ENCODE measurements at regions not wholly inside any gene's neighbourhood (a gene's known extent, or its start where the extent isn't known, plus 50 kb on each side); places are given as distances from the start of the nearest gene placed in this dataset.

DNA sequence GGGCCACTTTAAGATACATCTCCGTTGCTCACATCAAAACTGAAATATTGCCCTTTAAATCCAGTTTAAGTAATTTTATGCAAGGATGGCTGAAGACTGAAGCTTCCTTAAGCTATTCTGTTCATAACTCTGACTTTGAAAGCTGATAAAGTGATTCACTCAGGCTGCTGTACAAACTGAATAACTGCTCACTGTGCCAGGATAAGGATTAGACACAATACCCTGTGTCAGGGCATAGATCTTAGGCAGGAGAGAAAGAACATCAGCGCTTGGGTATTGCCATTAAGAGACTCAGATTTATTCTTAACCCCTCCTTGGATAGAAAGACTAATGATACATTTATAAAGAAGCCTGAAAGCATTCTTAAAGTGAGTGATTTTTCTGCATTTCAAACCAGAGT lies 614.5 kb upstream of the ZWINT start:
- no peak for TF ChIP-seq LCORL (IDR thresholded peaks at IDR 0.05)
- TF ChIP-seq LCORL (CRISPR knock-in tag; IDR thresholded peaks at IDR 0.05), result no peak
- no peak for TF ChIP-seq ZNF672 (CRISPR knock-in tag; IDR thresholded peaks at IDR 0.05)
- no peak for TF ChIP-seq ZNF205 (CRISPR knock-in tag; IDR thresholded peaks at IDR 0.05)
- TF ChIP-seq ZNF354B (CRISPR knock-in tag; IDR thresholded peaks at IDR 0.05), result no peak
- TF ChIP-seq ELF4 (CRISPR knock-in tag; IDR thresholded peaks at IDR 0.05; ENCODE audit: borderline replicate concordance), result no peak
- no peak for TF ChIP-seq TRIM24 (CRISPR knock-in tag; IDR thresholded peaks at IDR 0.05)
- TF ChIP-seq PLSCR1 (CRISPR knock-in tag; IDR thresholded peaks at IDR 0.05; ENCODE audit: borderline replicate concordance), result no peak
- TF ChIP-seq, protein P1, sequence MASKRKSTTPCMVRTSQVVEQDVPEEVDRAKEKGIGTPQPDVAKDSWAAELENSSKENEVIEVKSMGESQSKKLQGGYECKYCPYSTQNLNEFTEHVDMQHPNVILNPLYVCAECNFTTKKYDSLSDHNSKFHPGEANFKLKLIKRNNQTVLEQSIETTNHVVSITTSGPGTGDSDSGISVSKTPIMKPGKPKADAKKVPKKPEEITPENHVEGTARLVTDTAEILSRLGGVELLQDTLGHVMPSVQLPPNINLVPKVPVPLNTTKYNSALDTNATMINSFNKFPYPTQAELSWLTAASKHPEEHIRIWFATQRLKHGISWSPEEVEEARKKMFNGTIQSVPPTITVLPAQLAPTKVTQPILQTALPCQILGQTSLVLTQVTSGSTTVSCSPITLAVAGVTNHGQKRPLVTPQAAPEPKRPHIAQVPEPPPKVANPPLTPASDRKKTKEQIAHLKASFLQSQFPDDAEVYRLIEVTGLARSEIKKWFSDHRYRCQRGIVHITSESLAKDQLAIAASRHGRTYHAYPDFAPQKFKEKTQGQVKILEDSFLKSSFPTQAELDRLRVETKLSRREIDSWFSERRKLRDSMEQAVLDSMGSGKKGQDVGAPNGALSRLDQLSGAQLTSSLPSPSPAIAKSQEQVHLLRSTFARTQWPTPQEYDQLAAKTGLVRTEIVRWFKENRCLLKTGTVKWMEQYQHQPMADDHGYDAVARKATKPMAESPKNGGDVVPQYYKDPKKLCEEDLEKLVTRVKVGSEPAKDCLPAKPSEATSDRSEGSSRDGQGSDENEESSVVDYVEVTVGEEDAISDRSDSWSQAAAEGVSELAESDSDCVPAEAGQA (IDR thresholded peaks at IDR 0.05; ENCODE audit: low read depth), result no peak
- TF ChIP-seq, protein P1 (CRISPR knock-in tag; IDR thresholded peaks at IDR 0.05; ENCODE audit: borderline replicate concordance), result no peak
- TF ChIP-seq RXRA (CRISPR knock-in tag; IDR thresholded peaks at IDR 0.05), result no peak
- no peak for TF ChIP-seq ZNF180 (CRISPR knock-in tag; IDR thresholded peaks at IDR 0.05; ENCODE audit: borderline replicate concordance, low read depth)
- no peak for TF ChIP-seq E2F2 (CRISPR knock-in tag; IDR thresholded peaks at IDR 0.05; ENCODE audit: borderline replicate concordance)
- TF ChIP-seq, protein P2, sequence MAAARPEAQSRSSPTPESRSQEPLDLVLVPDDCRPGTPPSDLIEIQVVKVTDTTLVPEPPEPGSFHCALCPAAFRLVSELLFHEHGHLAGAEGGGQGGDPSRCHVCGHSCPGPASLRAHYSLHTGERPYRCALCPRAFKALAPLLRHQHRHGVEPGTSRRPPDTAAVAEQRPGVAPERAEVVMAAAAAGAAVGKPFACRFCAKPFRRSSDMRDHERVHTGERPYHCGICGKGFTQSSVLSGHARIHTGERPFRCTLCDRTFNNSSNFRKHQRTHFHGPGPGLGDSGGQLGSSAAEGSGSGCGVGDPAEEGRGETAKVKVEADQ (CRISPR knock-in tag; IDR thresholded peaks at IDR 0.05; ENCODE audit: borderline replicate concordance), result no peak
- FAIRE-seq (no peak), ATAC-seq (no peak), DNase-seq (ENCODE audit: low spot score) (no peak)
- Histone ChIP-seq H3K36me3 (replicated peaks in 1 of 2; ENCODE audit: control insufficient read depth in 1 of 2, insufficient read depth in 2 of 2, low read length in 2 of 2) (no peaks in the 10 kb centered on the region), H3K4me1 (ENCODE audit: insufficient read depth, low read length) (no peaks in the 10 kb centered on the region), H3K27ac (ENCODE audit: extremely low read length, insufficient read depth, low read length) (no peak overlapping the region), H3K9me3 (ENCODE audit: low read length) (peaks cover 13% of the 10 kb centered on the region; the same call in 1 of the 2 replicates), H2AFZ (ENCODE audit: low read length) (no peak overlapping the region), H3K79me2 (ENCODE audit: insufficient read depth, low read length) (no peaks in the 10 kb centered on the region), H3K9ac (ENCODE audit: insufficient read depth, low read depth, low read length) (no peak overlapping the region), H3K4me3 (replicated peaks in 1 of 3; ENCODE audit: insufficient read depth in 1 of 3, low read depth in 2 of 3, low read length in 3 of 3) (no peak overlapping the region), H3K4me2 (ENCODE audit: low read depth, low read length) (no peak overlapping the region), H4K20me1 (ENCODE audit: insufficient read depth, low read length) (no peaks in the 10 kb centered on the region), H3K27me3 (ENCODE audit: control insufficient read depth in 1 of 2, insufficient read depth in 2 of 2, low read length in 2 of 2) (no peaks in the 10 kb centered on the region)
- CTCF ChIA-PET (ENCODE audit: low intra/inter-chr PET ratio, low total read pairs), result no interaction called here
- POLR2A ChIA-PET, result no interaction called here
- intact Hi-C loops (cut with micrococcal nuclease; ENCODE audit: unreplicated experiment) (no loop called here), in situ Hi-C loops (cut with HindIII; ENCODE audit: extremely low pct_ligation_motif_present, low pct_unique_long_range_greater_than_20kb) (no loop called here)
- 0% methylated on average over 2 of the region's 2 CpGs for WGBS (ENCODE audit: low lambda C conversion rate)
- BruUV-seq (replicated peaks), result no TSS peak

All from HepG2 (cell line).